ENCODE measurements at regions not wholly inside any gene's neighbourhood (a gene's known extent, or its start where the extent isn't known, plus 50 kb on each side); places are given as distances from the start of the nearest gene placed in this dataset.
"Not testable (repeated sequence)": the region's sequence is repeated elsewhere in the genome, so short reads cannot be mapped to it uniquely, and the experiment has no call there.

- no peak for DNase-seq
Observed at GRCh38 chr12:9334041-9334692, 126.0 kb upstream of the PZP start.

DNA sequence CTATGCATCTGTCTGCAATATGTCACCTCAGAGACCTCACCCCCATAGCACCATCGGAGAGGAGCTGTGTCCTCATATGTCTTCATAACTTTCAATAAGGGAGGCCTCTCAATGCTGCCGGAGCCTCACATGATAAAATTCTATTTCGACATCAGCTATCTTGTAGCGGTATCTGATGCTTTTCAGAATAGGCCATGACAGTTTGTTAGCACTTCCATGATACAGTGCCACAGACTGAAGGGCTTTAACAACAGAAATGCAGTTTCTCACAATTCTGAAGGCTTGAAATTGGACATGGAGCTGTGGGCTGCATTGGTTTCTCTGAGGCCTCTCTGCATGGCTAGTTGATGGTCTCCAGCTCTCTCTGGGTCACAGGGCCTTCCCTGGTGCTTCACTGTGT, 125.0 kb upstream of the PZP start:
- no peak for DNase-seq

- DNase-seq, result no peak
Observed at GRCh38 chr12:9332564-9332963, 124.4 kb upstream of the PZP start.

GRCh38 chr12:9331218-9331626, 123.0 kb upstream of the PZP start:
- no peak for DNase-seq

DNA sequence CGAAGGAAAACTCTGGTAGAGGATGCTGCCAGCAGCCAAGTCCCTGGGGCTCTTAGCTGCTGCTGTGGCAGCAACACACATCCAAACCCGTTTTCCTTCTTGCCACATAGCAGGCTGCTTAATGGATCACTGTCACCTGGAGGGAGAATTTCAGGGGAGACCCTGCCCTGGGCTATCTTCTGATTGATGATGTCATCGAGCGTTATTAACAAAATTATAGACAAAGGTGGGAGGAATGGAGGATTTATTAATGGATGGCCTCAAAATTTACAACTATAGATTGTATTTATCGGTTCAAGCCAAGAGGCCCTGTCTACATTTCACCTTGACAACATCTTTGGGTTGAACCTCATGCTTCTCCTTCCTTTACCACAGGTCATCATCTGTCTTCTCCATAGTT, 120.8 kb upstream of the PZP start:
- DNase-seq, result no peak

DNA sequence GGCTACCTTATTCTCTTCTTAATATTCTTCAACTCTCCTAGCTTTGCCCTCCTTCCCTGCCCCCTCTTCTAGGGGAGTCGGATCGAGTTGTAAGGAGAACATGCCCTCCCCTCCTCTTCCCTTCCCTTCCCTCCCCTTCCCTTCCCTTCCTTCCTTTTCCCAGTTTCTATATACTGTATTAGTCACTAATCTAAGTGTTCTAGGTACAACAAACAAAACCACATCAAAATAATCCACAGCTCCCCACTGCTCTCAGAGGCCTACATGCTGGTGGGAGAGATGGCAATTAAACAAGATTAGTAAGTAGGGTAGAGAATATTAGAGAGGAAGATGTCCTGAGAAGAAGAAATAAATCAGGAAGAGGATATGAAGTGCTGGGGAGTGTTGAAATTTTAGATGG, 119.9 kb upstream of the PZP start:
- no peak for DNase-seq

GRCh38 chr12:9327320-9327719, 119.1 kb upstream of the PZP start:
- no peak for DNase-seq

GRCh38 chr12:9326849-9327248, 118.7 kb upstream of the PZP start:
- DNase-seq, result not testable (repeated sequence)

DNA sequence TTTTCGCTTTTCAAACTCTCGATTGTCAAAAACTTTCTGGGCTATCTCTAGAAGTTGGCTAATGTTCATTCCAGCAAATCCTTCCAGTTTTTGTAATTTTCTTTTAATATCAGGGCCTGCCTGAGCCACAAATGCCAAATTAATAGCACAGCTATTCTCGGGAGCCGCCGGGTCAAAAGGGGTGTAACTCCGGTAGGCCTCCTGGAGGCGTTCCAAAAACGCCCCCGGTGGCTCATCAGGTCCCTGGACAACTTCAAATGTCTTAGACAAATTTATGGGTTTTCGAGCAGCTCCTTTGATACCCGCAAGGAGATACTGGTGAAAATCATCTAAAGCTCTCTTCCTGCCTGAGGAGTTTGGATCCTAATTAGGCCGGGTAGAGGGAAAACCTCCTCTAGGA, 117.9 kb upstream of the PZP start:
- DNase-seq, result no peak

DNA sequence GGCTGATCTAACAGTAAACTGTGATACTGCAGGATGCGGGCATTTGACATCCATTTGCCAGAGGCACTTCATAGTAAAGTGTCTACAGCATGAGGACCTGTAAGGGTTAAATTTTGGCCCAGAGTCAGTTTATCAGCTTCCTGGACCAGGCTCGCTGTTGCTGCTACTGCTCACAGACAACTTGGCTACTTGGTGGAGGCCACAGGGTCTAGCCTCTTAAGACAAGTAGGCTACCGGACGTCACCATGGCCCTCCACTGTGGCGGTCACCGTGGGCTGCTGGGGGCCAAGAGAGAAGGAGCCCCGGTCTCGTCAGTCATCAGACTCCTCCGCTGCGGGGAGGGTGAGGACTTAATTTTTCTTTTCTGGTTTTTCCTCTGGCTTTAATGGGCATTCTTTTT, 117.3 kb upstream of the PZP start:
- DNase-seq, result no peak

- no peak for DNase-seq
Observed at GRCh38 chr12:9324782-9325181, 116.6 kb upstream of the PZP start.

GRCh38 chr12:9323144-9323681, 115.0 kb upstream of the PZP start:
- DNase-seq, result no peak

- no peak for DNase-seq
Observed at GRCh38 chr12:9319842-9320173, 111.6 kb upstream of the PZP start.

- DNase-seq, result no peak
Observed at GRCh38 chr12:9319044-9319841, 111.0 kb upstream of the PZP start.

GRCh38 chr12:9313479-9313878, 105.3 kb upstream of the PZP start:
- DNase-seq, result not testable (repeated sequence)

DNA sequence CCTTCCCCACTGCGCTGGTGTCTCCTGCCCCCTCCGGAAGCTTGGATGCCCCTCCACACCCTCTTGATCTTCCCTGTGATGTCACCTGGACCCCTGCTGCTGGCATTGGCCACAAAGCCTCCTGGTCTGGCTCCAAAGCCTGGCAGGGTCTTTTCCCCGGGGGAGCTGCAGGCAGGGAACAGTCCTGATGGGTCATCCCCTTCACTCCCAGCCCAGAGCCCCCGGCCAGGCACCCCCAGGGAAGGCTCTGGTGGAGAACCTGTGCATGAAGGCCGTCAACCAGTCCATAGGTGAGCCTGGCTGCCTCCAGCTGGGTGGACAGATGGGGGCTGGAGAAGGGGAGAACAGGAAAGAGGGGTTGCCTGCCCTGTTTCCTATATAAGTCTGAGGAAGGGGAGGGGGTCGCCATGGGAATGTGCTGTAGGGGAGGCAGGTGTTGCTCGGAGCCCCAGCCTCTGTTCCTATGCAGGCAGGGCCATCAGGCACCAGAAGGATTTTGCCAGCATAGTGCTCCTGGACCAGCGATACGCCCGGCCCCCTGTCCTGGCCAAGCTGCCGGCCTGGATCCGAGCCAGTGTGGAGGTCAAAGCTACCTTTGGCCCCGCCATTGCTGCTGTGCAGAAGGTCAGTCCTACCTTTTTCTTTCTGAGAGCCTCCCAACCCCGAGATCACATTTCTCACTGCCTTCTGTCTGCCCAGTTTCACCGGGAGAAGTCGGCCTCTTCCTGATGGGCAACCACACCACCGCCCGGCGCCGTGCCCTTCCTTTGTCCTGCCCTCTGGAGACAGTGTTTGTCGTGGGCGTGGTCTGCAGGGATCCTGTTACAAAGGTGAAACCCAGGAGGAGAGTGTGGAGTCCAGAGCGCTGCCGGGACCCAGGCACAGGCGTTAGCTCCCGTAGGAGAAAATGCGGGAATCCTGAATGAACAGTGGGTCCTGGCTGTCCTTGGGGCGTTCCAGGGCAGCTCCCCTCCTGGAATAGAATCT, 104.5 kb upstream of the PZP start:
- not testable (repeated sequence) for DNase-seq

DNA sequence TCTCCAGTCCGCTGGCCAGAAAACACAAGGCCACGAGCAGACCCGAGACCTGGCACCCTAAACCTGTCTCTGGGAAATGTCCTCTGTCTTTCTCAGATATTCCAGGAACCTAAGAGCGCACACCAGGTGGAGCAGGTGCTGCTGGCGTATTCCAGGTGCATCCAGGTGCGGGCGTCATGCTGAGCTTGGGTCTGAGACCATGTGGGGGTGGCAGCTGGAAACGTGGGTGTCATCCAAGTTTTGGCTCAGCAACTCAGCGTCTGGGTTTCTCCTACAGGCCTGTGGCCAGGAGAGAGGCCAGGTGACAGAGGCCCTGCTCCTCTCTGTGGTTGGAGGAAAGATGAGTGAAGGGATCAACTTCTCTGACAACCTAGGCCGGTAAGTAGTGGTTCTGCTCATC, 103.3 kb upstream of the PZP start:
- DNase-seq, result not testable (repeated sequence)

DNA sequence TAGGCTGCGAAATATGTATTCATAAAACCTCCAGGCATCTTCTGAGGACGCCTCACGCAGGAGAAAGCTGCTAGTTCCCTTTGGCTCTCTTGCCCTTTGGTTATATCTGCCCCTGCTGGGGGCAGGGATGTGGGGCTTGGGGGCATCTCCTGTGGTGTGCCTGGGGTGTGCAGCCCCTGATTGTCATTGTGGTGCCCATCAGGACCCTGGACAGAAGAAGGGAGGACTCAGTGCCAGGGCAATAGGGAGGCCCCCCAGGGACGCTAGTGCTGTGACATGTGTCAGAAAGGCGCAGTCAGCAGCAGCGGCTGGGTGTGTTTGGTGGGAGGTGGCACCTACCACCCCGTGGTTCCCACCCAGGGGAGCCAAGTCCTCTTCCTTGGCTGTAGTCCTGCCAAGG, 102.5 kb upstream of the PZP start:
- not testable (repeated sequence) for DNase-seq

- not testable (repeated sequence) for DNase-seq
Observed at GRCh38 chr12:9309749-9310148, 101.6 kb upstream of the PZP start.

- not testable (repeated sequence) for DNase-seq
Observed at GRCh38 chr12:9308745-9309144, 100.5 kb upstream of the PZP start.

DNA sequence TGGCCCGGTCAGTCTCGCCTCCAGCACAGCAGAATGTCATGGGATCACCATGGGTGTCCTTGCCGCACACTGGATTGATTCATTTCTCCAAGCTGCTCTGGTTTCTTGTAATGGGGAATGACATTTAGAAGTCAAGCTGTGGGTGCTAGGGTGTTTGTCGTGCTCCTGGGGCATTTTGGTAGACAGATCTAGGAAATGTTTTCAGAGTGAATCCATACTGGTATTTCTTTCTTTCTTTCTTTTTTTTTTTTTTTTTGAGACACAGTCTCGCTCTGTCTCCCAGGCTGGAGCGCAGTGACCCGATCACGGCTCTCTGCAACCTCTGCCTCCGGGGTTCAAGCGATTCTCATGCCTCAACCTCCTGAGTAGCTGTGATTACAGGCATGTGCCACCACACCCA, 100.0 kb upstream of the PZP start:
- not testable (repeated sequence) for DNase-seq

DNA sequence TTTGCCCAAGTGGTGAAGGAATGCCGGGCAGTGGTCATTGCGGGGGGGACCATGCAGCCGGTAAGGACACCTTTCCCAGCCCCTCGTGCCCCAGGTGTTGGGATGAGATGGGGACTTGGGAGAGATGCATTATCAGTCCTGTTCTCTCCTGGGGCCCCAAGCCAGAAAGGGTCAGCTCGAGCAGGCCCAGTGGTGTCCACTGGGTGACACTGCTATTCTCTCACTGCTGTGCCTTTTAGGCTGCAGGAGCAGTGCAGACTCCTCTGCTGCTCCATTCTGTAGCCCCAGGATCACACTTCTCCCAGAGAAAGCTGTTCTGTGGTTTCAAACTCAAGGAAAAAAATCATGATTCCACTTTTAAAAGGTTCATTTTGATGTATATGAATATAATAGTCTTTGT, 99.1 kb upstream of the PZP start:
- not testable (repeated sequence) for DNase-seq

- DNase-seq, result not testable (repeated sequence)
Observed at GRCh38 chr12:9306004-9306403, 97.8 kb upstream of the PZP start.
